ENCODE measurements at regions not wholly inside any gene's neighbourhood (a gene's known extent, or its start where the extent isn't known, plus 50 kb on each side); places are given as distances from the start of the nearest gene placed in this dataset.

DNA sequence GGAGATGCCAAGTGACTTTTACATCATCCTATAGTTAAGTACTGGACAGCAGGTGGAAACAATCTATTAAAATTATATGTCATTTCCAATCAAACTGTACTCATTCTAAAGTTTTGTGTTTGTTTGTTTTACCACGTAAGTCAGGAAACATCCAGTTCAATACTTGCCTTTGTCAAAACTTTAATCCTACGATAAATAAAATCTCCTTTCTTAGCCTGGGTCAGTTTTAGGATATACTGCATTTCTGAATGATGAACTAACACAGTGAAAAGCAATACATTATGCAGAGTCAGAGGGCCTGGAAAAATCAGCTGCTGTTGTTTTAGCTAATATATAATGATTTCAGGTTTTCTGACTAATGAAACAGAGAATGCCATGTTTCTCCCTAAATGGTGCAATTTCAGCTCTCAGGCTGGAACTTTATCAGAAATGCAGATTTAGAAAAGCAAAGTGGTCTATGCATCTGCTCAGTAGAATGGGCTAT, 756.4 kb downstream of the CDH11 start:
- intact Hi-C loops (cut with micrococcal nuclease; ENCODE audit: unreplicated experiment) (no loop called here), in situ Hi-C loops (cut with MboI) (no loop called here)
- Histone ChIP-seq H3K36me3 (ENCODE audit: control insufficient read depth in 2 of 2, insufficient read depth in 2 of 2, low read length in 1 of 2) (no peaks in the 10 kb centered on the region), H3K27me3 (replicated peaks in 1 of 2; ENCODE audit: control insufficient read depth in 2 of 2, insufficient read depth in 2 of 2, low read length in 1 of 2) (no peaks in the 10 kb centered on the region), H3K4me3 (no peak overlapping the region), H3K4me1 (ENCODE audit: control insufficient read depth, insufficient read depth, low read length) (no peaks in the 10 kb centered on the region), H3K4me2 (ENCODE audit: control insufficient read depth, insufficient read depth) (no peak overlapping the region), H3K9me3 (replicated peaks; ENCODE audit: control insufficient read depth, insufficient read depth, low read length) (no peaks in the 10 kb centered on the region), H2AFZ (ENCODE audit: control insufficient read depth, low read depth, low read length) (no peak overlapping the region), H3K79me2 (ENCODE audit: control insufficient read depth, insufficient read depth, low read length) (no peaks in the 10 kb centered on the region), H4K20me1 (ENCODE audit: control insufficient read depth, insufficient read depth) (no peaks in the 10 kb centered on the region), H3K27ac (ENCODE audit: control insufficient read depth, insufficient read depth) (no peak overlapping the region), H3K9ac (ENCODE audit: control insufficient read depth, insufficient read depth, low read length) (no peak overlapping the region)
- ChIA-PET CTCF (no interaction called here), RAD21 (ENCODE audit: unreplicated experiment) (no interaction called here), SMC1A (ENCODE audit: uncharacterized antibody, unreplicated experiment) (no interaction called here), POLR2A (no interaction called here)
- WGBS (ENCODE audit: insufficient coverage, insufficient replicate concordance, low lambda C conversion rate, missing lambda C conversion rate), result 42% methylated on average over 2 of the region's 2 CpGs
- FAIRE-seq (no peak), ATAC-seq (no peak), DNase-seq (ENCODE audit: low read depth, low spot score) (no peak)
- TF ChIP-seq EGR1 (IDR thresholded peaks at IDR 0.05; ENCODE audit: borderline replicate concordance in 1 of 2, low read depth in 2 of 2, low read length in 2 of 2) (no peak), CHD1 (IDR thresholded peaks at IDR 0.05; ENCODE audit: low read depth, low read length) (no peak), ZNF622 (IDR thresholded peaks at IDR 0.05) (no peak), YY1 (IDR thresholded peaks at IDR 0.05; ENCODE audit: low read depth, low read length) (no peak)
- TF ChIP-seq, protein P1, sequence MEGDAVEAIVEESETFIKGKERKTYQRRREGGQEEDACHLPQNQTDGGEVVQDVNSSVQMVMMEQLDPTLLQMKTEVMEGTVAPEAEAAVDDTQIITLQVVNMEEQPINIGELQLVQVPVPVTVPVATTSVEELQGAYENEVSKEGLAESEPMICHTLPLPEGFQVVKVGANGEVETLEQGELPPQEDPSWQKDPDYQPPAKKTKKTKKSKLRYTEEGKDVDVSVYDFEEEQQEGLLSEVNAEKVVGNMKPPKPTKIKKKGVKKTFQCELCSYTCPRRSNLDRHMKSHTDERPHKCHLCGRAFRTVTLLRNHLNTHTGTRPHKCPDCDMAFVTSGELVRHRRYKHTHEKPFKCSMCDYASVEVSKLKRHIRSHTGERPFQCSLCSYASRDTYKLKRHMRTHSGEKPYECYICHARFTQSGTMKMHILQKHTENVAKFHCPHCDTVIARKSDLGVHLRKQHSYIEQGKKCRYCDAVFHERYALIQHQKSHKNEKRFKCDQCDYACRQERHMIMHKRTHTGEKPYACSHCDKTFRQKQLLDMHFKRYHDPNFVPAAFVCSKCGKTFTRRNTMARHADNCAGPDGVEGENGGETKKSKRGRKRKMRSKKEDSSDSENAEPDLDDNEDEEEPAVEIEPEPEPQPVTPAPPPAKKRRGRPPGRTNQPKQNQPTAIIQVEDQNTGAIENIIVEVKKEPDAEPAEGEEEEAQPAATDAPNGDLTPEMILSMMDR (IDR thresholded peaks at IDR 0.05 in 2 of 3, conservative IDR thresholded peaks at IDR 0.05 in 1 of 3; ENCODE audit: control insufficient read depth in 2 of 3, extremely low read depth in 1 of 3, insufficient read depth in 1 of 3, low read depth in 3 of 3, low read length in 3 of 3), result no peak
- TF ChIP-seq, protein P2, sequence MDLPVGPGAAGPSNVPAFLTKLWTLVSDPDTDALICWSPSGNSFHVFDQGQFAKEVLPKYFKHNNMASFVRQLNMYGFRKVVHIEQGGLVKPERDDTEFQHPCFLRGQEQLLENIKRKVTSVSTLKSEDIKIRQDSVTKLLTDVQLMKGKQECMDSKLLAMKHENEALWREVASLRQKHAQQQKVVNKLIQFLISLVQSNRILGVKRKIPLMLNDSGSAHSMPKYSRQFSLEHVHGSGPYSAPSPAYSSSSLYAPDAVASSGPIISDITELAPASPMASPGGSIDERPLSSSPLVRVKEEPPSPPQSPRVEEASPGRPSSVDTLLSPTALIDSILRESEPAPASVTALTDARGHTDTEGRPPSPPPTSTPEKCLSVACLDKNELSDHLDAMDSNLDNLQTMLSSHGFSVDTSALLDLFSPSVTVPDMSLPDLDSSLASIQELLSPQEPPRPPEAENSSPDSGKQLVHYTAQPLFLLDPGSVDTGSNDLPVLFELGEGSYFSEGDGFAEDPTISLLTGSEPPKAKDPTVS (IDR thresholded peaks at IDR 0.05; ENCODE audit: low read depth, low read length), result no peak
- no TSS peak for BruUV-seq (replicated peaks)
